LNCAP (cell line): ENCODE measurements at regions not wholly inside any gene's neighbourhood (a gene's known extent, or its start where the extent isn't known, plus 50 kb on each side); places are given as distances from the start of the nearest gene placed in this dataset.

Experiments
- TF ChIP-seq, protein P1 (sequence below): fragments of 450-650 bp; IDR thresholded peaks from 2 replicates; pipeline ENCODE4 v1.5.1; 2017; ENCODE audit warnings: mild to moderate bottlenecking

DNA sequence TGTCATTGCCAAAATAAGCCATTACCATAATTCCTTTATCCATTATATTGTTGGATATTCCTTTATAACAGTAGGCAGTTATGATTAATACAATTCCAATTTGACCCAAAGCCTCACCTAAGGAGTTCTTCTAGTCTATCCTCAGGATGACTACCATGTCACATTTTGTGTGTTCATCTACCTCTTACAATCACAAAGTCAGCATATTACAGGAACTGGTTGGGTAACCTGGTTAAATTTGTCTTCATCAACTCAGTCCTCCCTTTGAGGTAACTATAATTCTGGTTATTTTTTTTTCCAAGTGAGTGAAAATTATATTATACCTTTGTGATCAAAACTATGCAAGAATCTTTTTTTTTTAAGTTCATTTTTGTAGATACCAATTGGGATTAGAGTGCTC is 540.5 kb downstream of the BTBD3 start:
- TF ChIP-seq, protein P1, sequence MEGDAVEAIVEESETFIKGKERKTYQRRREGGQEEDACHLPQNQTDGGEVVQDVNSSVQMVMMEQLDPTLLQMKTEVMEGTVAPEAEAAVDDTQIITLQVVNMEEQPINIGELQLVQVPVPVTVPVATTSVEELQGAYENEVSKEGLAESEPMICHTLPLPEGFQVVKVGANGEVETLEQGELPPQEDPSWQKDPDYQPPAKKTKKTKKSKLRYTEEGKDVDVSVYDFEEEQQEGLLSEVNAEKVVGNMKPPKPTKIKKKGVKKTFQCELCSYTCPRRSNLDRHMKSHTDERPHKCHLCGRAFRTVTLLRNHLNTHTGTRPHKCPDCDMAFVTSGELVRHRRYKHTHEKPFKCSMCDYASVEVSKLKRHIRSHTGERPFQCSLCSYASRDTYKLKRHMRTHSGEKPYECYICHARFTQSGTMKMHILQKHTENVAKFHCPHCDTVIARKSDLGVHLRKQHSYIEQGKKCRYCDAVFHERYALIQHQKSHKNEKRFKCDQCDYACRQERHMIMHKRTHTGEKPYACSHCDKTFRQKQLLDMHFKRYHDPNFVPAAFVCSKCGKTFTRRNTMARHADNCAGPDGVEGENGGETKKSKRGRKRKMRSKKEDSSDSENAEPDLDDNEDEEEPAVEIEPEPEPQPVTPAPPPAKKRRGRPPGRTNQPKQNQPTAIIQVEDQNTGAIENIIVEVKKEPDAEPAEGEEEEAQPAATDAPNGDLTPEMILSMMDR: no peak

GRCh38 chr20:12464036-12464435 is 544.7 kb upstream of the SPTLC3 start:
- TF ChIP-seq, protein P1: no peak

DNA sequence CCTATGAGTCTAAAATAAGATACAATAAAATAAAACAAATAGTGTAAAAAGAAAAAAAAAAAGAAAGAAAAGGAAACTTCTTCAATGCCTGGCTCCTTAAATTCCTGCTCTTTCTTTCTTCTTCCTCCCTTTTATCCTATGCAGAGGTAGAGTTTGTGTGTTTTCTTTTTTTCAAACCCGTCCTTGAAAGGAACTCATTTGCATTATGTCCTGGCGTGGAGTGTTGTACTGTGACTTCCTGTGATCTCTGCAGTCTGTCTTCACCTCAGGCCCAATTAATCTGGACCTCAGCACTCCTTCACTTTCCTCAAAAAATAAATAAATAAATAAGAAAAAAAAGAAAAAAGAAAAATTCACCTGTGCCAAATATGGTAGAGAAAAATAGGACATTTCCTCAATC is 541.9 kb upstream of the SPTLC3 start:
- TF ChIP-seq, protein P1: no peak

- TF ChIP-seq, protein P1: no peak
Measured at GRCh38 chr20:12467758-12468157, 541.0 kb upstream of the SPTLC3 start.

DNA sequence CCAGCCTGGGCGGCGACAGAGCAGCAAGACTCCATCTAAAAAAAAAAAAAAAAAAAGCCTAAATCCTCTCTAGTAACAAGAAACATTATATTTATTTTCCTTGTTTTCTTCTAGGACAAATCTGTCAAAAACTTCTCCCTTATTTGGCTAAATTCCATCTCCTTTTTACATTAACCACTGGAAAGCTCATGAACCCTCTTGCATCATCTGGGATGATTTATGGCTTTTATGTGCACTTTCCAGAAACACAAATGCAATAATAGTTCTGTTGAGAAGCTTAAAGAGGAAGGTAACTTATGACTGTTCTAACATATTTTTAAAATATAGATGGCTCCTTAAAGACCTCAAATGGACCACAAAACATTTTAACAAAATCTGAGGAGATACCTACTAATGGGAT is 526.1 kb upstream of the SPTLC3 start:
- TF ChIP-seq, protein P1: no peak

DNA sequence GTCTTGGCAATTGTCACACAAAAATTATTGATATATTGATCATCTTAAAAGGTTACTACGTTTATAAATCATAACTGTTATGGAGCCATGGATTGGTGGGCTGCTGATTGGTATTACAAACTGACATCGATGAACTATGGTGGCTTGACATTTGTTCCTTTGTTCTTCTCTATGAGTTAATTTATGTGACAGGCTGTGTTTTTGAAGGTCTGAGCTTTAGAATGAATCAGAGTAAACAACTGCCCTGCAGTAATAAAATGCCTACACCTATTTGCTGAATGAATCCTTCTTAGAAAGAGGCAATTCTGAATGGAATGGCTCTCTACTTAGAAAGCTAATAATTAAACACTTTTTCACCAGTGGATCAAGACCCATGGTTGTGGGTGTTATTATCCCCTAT is 506.3 kb upstream of the SPTLC3 start:
- TF ChIP-seq, protein P1: no peak

GRCh38 chr20:12504779-12505178 is 504.0 kb upstream of the SPTLC3 start:
- TF ChIP-seq, protein P1: no peak

GRCh38 chr20:12511499-12511898 is 497.3 kb upstream of the SPTLC3 start:
- TF ChIP-seq, protein P1: no peak
